Suppressor macrophage (primary cell): ENCODE measurements at regions not wholly inside any gene's neighbourhood (a gene's known extent, or its start where the extent isn't known, plus 50 kb on each side); places are given as distances from the start of the nearest gene placed in this dataset.
A peak's percentile ranks its signal among the peaks of the same experiment; 100 is the strongest.

ENCODE experiments used
- DNase-seq, 4 experiments: peaks; one replicate each; pipeline ENCODE4 v3.0.0-alpha.2; 2020 to 2022

GRCh38 chr9:103942651-103943050 lies 151.5 kb upstream of the SMC2 start:
- DNase-seq, result no peak

- no peak for DNase-seq
Observed at GRCh38 chr9:103949096-103949495, 145.0 kb upstream of the SMC2 start.

DNA sequence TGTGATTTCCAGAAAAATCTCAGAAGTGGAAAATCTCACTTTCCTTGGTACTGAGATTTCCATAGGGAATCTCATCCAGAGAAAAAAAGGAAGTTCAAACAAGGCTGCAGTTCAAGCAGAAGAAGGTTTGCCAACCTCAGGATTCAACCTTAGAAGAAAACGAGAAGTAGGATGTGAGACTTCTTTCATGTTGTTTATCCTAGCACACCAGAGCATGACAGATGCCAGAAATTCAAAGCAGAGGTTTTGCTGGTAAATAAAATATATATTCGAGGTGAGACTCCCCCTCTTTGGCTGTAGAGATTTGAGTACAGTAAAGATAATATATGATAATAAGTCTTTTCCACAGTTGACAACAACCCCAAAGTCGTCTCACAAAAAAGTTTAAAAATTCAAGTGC lies 116.9 kb upstream of the SMC2 start:
- peak in 2 of 4 experiments; percentile 7 to 19 for DNase-seq

DNA sequence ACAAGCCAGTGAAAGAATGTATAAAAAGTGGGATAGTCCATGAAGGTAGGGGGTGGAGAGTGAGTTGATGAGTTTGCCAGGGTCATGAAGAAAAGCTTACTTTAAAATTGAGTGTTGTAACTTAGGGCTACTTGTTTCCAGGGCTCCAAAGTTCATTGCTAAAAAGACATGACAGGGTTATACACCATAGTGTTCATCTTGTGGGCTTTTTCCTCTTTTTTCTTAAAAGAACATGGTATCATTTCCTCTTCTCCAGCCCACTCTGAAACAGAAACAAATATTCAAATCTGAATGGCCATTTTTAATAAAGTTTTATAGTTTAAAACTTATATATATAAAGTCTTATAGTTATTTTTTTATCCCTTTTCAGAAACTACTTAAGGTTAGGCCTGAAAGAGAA lies 115.7 kb upstream of the SMC2 start:
- DNase-seq, result peak in 2 of 4 experiments; percentile 55 to 56

DNA sequence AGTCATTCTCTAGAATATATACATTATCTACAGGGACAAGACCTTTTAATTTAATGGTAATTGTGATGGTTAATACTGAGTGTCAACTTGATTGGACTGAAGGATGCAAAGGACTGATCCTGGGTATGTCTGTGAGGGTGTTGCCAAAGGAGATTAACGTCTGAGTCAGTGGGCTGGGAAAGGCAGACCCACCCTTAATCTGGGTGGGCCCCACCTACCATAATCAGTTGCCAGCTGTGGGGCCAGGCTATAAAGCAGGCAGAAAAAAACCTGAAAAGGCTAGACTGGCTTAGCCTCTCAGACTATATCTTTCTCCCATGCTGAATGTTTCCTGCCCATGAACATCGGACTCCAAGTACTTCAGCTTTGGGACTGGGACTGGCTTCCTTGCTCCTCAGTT lies 112.2 kb upstream of the SMC2 start:
- DNase-seq, result no peak

- peak in 1 of 4 experiments; percentile 2 for DNase-seq
Observed at GRCh38 chr9:103985077-103985476, 109.0 kb upstream of the SMC2 start.

- no peak for DNase-seq
Observed at GRCh38 chr9:103988821-103989220, 105.3 kb upstream of the SMC2 start.

GRCh38 chr9:103990311-103990710 lies 103.8 kb upstream of the SMC2 start:
- no peak for DNase-seq

DNA sequence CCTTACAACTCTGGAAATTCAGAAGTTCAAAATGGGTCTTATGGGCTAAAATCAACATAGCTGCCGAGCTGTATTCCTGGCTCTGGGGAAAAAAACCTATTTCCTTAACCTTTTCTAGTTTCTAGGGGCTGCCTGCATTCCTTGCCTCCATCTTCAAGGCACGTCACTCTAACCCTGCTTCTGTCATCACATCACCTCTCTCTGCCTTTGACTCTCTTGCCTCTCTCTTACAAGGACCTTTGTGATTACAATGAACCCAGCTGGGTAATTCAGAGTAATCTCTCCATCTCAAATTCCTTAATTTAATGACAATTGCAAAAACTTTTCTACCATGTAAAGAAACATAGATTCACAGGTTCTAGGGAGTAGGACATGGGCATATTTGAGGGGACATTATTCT lies 103.1 kb upstream of the SMC2 start:
- no peak for DNase-seq

GRCh38 chr9:103991698-103992097 lies 102.4 kb upstream of the SMC2 start:
- DNase-seq, result no peak

- peak in 2 of 4 experiments; percentile 2 to 10 for DNase-seq
Observed at GRCh38 chr9:103992938-103993579, 101.0 kb upstream of the SMC2 start.

DNA sequence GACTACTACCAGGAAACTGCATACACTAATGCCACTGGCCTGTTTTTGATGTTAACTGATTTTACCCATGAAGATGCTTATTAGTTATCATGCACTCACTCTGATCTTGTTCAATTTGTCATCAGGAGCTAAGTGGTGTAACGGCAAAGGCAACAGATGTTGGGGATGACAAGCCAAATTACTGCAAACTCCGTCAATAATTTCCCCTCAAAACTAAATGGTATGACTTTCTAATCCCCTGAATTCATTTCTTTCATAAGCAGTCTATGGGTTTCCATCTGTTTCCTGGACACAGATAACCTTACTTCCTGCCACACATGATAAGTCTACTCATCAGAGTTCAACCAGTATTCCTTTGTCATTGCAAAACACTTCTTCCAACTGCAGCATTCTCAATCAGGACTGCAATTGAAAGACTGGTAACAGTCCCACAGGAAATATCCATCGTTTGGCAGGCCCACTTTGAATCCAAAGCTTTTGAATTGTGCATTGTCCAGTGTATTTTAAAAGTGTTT lies 96.2 kb upstream of the SMC2 start:
- DNase-seq, result no peak

DNA sequence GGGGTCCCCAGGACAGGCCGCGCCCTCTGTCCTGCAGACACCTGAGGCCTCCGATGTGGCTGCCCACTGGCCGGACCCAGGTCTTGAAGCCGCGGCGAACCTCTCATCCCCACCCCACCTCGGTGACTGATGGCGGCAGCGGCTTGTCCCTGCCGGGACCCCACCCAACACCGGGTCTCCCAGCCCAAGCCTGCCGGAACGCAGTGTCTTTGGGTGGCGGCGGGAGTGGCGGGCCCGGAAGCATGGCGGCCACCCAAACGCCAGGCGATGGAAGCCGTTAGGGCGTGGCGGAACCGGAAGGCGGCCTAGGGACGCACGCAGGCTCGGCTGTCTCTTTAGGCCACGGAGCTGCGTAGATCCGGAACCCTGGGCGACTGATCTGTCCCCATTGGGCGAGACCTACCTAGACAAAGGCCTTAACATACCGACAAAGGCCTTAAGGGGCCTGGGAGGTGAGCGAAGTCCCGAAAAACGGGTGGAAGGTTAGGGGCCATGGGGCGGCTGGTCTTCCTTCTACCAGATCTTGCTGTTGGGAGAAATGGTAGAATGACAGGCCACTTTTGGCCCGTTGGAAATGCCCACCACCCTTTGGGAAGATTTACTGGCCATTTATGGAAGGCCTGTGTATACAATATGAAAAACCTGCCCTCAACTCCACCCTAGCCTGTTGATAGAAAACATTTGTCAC lies 94.6 kb upstream of the SMC2 start:
- no peak for DNase-seq

DNA sequence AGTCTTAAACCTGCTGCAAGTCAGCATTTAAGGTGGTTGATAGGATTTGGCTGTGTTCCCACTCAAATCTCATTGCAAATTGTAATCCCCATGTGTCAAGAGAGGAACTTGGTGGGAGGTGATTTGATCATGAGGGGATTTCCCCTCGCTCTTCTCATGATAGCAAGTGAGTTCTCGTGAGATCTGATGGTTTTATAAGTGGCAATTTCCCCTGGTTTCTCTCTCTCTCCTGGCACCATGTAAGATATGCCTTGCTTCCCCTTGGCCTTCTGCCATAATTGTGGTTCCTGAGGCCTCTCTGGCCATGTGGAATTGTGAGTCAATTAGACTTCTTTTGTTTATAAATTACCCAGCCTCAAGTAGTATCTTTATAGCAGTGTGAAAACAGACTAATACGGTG lies 84.3 kb upstream of the SMC2 start:
- DNase-seq, result peak; percentile 19 to 65 (median 50)

DNA sequence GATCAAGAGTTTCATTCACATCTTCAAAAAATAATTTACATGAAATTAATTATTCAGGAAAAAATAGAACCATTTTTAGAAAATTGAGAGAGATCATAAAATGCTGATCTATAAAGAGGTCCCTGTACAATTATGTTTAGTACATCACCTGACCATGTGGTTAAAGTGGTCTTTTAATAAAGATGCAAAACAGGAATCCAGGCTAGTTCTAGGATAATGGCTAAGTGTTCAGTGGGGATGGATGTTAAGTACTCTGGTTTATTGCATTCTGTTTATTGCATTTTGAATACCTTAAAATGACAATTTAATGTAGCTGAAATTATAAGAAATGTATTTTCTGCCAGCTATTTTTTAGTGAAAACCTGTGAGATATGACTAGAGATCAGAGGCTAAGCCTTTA lies 72.0 kb upstream of the SMC2 start:
- no peak for DNase-seq

DNA sequence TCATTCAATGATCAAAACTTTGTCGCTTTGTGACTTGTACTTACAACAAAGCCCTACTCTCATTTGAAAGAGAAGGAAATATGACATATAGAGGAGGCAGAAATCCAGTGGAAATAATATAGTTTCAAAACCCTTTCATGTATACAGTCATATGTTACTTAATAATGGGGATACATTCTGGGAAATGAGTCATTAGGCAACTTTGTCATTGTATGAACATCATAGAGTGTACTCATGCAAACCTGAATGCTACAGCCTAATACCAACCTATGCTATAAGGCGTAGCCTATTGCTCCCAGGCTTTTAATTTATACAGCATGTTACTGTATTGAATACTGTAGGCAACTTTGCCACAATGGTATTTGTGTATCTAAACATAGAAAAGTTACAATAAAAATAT lies 69.0 kb upstream of the SMC2 start:
- no peak for DNase-seq

DNA sequence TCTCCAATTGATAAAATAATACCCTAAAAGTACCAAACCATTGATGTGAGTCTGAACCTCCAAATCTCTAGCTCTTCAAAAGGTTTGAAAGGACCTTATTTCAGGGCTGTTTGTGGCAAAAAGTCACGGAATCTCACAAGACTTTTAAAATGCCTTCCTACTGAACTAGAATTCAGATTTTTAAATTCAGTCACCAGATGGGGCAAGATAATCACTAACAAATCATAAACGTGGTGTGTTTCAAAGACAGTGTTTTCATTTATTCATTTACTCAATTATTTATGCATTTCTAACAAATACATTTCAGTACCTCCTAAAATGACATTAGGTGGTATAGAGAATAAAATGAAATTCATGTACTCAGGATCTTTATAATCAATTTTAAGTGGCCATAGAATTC lies 68.2 kb upstream of the SMC2 start:
- no peak for DNase-seq

- DNase-seq, result peak in 2 of 4 experiments; percentile 2 to 17
Observed at GRCh38 chr9:104027295-104027694, 66.8 kb upstream of the SMC2 start.

DNA sequence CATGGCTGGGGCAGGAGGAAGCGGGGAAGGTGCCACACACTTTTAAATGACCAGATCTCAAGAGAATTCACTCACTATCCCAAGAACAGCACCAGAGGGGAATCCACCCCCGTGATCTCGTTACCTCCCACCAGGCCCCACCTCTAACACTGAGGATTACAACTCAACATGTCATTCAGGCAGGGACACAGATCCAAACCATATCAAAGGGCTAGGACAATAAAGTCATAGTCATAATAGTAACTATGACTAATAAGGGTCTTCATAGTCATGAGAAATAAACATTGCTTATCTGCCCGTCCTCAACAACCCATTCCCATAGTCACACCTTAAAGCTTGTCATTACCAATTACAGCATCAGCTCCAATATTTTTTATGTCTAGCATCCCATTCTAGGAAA lies 65.3 kb upstream of the SMC2 start:
- no peak for DNase-seq
